GM19463 (cell line): ENCODE measurements at regions not wholly inside any gene's neighbourhood (a gene's known extent, or its start where the extent isn't known, plus 50 kb on each side); places are given as distances from the start of the nearest gene placed in this dataset.
"Not testable (repeated sequence)": the region's sequence is repeated elsewhere in the genome, so short reads cannot be mapped to it uniquely, and the experiment has no call there.

ENCODE experiments used
- ATAC-seq: cut with Tn5 transposase; IDR thresholded peaks from one replicate; pipeline ENCODE4 v1.9.1; 2021; ENCODE audit warnings: mild to moderate bottlenecking, moderate library complexity; ENCODE audit not compliant: unreplicated experiment

DNA sequence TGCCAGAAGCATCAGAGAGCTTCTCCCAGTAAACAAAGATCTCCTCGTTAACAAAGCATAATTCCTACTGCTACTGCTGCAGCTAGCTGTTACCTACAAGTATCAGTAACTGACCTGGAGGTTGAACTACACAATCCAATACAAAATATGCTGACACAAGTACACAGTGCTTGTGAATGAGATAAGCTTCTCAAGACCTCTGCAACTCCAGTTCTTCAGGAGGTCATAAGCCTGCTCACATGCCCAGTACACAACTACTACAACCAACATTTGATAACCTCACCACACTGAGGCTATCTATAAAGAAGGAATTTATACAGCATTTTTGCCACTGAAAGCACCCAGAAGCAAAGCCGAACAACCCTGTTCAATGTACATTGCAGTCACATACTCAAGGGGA is 66.7 kb upstream of the SMARCAD1 start:
- no peak for ATAC-seq

DNA sequence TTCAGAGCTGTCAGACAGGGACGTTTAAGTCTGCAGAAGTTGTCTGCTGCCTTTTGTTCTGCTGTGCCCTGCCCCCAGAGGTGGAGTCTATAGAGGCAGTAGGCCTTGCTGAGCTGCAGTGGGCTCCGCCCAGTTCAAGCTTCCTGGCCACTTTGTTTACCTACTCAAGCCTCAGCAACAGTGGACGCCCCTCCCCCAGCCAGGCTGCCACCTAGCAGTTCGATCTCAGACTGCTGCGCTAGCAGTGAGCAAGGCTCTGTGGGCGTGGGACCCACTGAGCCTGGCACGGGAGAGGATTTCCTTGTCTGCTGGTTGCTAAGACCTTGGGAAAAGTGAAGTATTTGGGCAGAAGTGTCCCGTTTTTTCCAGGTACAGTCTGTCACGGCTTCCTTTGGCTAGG is 59.6 kb upstream of the SMARCAD1 start:
- ATAC-seq, result not testable (repeated sequence)

DNA sequence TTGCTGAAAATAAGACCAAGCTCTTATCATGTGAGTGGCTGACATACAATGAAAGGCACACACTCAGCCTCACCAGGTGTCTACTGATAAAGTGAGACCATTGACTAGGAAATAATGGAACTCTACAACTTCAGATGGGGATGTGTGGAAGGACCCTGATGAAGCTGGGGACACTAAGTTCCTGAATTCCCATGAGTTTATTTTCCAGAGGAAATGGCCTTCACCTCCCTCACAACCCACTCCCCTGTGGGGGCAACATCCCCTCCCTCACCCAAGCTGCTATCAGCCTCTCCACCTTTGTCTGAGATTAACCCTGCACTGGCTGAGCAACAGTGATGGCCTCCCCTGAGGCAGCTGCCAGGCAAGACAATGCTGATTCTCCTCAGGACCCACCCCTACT is 55.2 kb upstream of the SMARCAD1 start:
- no peak for ATAC-seq

DNA sequence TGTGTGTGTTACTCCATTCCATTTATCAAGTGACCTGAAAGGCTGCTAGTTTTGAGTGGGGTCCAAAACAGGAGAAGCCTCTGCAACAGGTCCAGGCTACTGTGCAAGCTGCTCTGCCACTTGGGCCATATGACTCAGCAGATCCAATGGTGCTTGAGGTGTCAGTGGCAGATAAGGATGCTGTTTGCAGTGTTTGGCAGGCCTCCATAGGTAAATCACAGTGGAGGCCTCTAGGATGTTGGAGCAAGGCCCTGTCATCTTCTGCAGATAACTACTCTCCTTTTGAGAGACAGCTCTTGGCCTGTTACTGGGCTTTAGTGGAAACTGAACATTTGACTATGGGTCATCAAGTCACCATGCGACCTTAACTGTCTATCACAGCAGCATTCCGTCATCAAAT is 52.3 kb upstream of the SMARCAD1 start:
- not testable (repeated sequence) for ATAC-seq

DNA sequence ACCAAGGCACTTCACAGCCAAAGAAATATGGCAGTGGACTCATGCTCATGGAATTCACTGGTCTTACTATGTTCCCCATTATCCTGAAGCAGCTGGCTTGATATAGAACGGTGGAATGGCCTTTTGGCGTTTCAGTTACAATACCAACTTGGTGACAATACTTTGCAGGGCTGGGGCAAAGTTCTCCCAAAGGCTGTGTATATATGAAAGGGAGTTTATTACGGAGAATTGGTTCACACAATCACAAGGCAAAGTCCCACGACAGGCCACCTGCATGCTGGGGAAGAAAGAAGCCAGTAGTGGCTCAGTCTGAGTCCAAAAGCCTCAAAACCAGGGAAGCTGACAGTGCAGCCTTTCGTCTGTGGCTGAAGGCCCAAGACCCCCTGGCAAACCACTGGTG is 50.8 kb upstream of the SMARCAD1 start:
- ATAC-seq, result no peak
